MM.1S (cell line): ENCODE measurements at regions not wholly inside any gene's neighbourhood (a gene's known extent, or its start where the extent isn't known, plus 50 kb on each side); places are given as distances from the start of the nearest gene placed in this dataset.
"Not testable (repeated sequence)": the region's sequence is repeated elsewhere in the genome, so short reads cannot be mapped to it uniquely, and the experiment has no call there.

Experiments used
- DNase-seq: peaks from one replicate; pipeline ENCODE4 v3.0.0-alpha.2; 2015
- H2AFZ ChIP-seq: fragments of 300-600 bp; sonication (generic); 2 replicates; pipeline ENCODE4 v1.6.0; 2016; ENCODE audit warnings: antibody characterized with exemption, low read length
- H3F3A ChIP-seq: fragments of 300-600 bp; sonication (generic); 2 replicates; pipeline ENCODE4 v1.6.1; 2016; ENCODE audit warnings: mild to moderate bottlenecking, antibody characterized with exemption, low read length, moderate library complexity, mixed read lengths; ENCODE audit not compliant: insufficient read depth
- H3K27ac ChIP-seq: fragments of 300-600 bp; sonication (generic); 2 replicates; pipeline ENCODE4 v1.5.1; 2016; ENCODE audit warnings: mild to moderate bottlenecking, low read length
- H3K27me3 ChIP-seq: fragments of 300-600 bp; sonication (generic); replicated peaks from 2 replicates; pipeline ENCODE4 v1.6.0; 2016; ENCODE audit warnings: low read length; ENCODE audit not compliant: insufficient read depth
- H3K36me3 ChIP-seq: fragments of 300-600 bp; sonication (generic); replicated peaks from 2 replicates; pipeline ENCODE4 v1.6.1; 2016; ENCODE audit warnings: mild to moderate bottlenecking, low read length, mixed read lengths; ENCODE audit not compliant: insufficient read depth
- H3K4me1 ChIP-seq: fragments of 300-600 bp; sonication (generic); 2 replicates; pipeline ENCODE4 v1.6.1; 2016; ENCODE audit warnings: low read length, mixed read lengths
- H3K4me2 ChIP-seq: fragments of 300-600 bp; sonication (generic); 2 replicates; pipeline ENCODE4 v1.6.0; 2016; ENCODE audit warnings: low read depth, low read length
- H3K4me3 ChIP-seq: fragments of 300-600 bp; sonication (generic); 2 replicates; pipeline ENCODE4 v1.5.1; 2016; ENCODE audit warnings: low read length, mixed read lengths
- H3K79me2 ChIP-seq: fragments of 300-600 bp; sonication (generic); 2 replicates; pipeline ENCODE4 v1.6.1; 2016; ENCODE audit warnings: mixed run types, low read length, mixed read lengths
- H3K9ac ChIP-seq: fragments of 300-600 bp; sonication (generic); 2 replicates; pipeline ENCODE4 v1.6.1; 2016; ENCODE audit warnings: low read length, mixed read lengths
- H3K9me2 ChIP-seq: fragments of 300-600 bp; sonication (generic); replicated peaks from 2 replicates; pipeline ENCODE4 v1.6.1; 2016; ENCODE audit warnings: mild to moderate bottlenecking, low read length, mixed read lengths; ENCODE audit not compliant: insufficient read depth
- H3K9me3 ChIP-seq: fragments of 300-600 bp; sonication (generic); replicated peaks from 2 replicates; pipeline ENCODE4 v1.6.1; 2016; ENCODE audit warnings: mild to moderate bottlenecking, low read length, mixed read lengths; ENCODE audit not compliant: insufficient read depth
- H4K20me1 ChIP-seq: fragments of 300-600 bp; sonication (generic); 2 replicates; pipeline ENCODE4 v1.6.1; 2016; ENCODE audit warnings: mild to moderate bottlenecking, low read length, moderate library complexity, mixed read lengths; ENCODE audit not compliant: insufficient read depth
- EZH2 ChIP-seq: fragments of 300-600 bp; sonication (generic); optimal IDR thresholded peaks from 2 replicates; pipeline ENCODE3; 2017; ENCODE audit warnings: low read depth, mild to moderate bottlenecking, antibody characterized with exemption, low read length, mixed read lengths
- EZH2phosphoT487 ChIP-seq: fragments of 300-600 bp; sonication (generic); IDR thresholded peaks from 2 replicates; pipeline ENCODE4 v1.6.1; 2018; ENCODE audit warnings: antibody characterized with exemption, low read length
- TF ChIP-seq, protein P1 (sequence below): fragments of 300-600 bp; sonication (generic); IDR thresholded peaks from 2 replicates; pipeline ENCODE4 v1.5.1; 2016; ENCODE audit warnings: antibody characterized with exemption, low read length, mixed read lengths

DNA sequence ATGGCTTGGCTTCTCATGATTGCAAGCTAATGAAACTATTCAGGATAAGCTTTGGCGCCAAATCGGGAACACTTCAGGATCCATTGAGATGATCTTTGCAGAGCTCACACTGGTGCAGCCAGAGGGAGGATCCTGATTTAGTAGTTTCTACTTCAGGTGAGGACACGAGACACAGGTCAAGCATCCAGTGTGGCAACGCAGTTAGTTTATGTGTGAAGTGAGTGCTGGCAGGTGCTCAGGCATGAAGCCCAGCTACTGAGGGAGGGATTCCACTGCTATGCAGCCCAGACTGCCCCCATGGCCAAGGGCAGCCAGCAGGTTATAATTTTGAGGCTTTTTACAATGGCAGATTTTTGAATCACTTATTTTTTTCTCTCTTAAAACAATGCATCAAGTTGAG, 113.5 kb upstream of the PCED1B start:
- no peak overlapping the region for H3K4me3 ChIP-seq
- H3K9me3 ChIP-seq: no peaks in the 10 kb centered on the region
- no peaks in the 10 kb centered on the region for H3K79me2 ChIP-seq
- no peaks in the 10 kb centered on the region for H3K9me2 ChIP-seq
- no peaks in the 10 kb centered on the region for H4K20me1 ChIP-seq
- no peaks in the 10 kb centered on the region for H3K4me1 ChIP-seq
- no peaks in the 10 kb centered on the region for H3F3A ChIP-seq
- H3K9ac ChIP-seq: no peak overlapping the region
- no peak for TF ChIP-seq EZH2
- TF ChIP-seq EZH2phosphoT487: no peak
- TF ChIP-seq, protein P1, sequence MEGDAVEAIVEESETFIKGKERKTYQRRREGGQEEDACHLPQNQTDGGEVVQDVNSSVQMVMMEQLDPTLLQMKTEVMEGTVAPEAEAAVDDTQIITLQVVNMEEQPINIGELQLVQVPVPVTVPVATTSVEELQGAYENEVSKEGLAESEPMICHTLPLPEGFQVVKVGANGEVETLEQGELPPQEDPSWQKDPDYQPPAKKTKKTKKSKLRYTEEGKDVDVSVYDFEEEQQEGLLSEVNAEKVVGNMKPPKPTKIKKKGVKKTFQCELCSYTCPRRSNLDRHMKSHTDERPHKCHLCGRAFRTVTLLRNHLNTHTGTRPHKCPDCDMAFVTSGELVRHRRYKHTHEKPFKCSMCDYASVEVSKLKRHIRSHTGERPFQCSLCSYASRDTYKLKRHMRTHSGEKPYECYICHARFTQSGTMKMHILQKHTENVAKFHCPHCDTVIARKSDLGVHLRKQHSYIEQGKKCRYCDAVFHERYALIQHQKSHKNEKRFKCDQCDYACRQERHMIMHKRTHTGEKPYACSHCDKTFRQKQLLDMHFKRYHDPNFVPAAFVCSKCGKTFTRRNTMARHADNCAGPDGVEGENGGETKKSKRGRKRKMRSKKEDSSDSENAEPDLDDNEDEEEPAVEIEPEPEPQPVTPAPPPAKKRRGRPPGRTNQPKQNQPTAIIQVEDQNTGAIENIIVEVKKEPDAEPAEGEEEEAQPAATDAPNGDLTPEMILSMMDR: no peak
- no peak for DNase-seq
- no peaks in the 10 kb centered on the region for H3K36me3 ChIP-seq
- no peaks in the 10 kb centered on the region for H3K27me3 ChIP-seq
- H2AFZ ChIP-seq: no peak overlapping the region
- no peak overlapping the region for H3K4me2 ChIP-seq
- H3K27ac ChIP-seq: no peak overlapping the region

DNA sequence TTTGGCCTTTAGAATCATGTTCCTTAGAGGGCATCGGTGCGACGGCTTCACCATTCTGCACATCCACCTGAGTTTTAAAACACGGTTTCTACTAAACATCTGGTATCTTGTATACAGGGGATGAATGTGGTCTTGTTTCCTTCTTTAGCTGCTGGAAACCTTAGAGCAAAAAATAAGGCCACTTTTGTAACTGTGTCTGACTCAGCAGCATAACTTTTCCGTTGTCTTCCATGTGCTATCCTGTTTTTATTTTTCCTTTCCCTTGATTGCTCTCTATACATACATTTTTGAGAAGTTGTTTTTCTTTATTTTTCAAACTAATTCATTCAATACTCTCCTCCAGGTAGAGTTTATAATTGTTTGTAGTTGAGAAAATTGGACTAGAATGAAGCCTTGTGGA, 108.8 kb upstream of the PCED1B start:
- no peaks in the 10 kb centered on the region for H3K27me3 ChIP-seq
- H3K9me2 ChIP-seq: no peaks in the 10 kb centered on the region
- no peak overlapping the region for H3K27ac ChIP-seq
- H3K36me3 ChIP-seq: no peaks in the 10 kb centered on the region
- H3K79me2 ChIP-seq: no peaks in the 10 kb centered on the region
- H4K20me1 ChIP-seq: no peaks in the 10 kb centered on the region
- H3K9me3 ChIP-seq: no peaks in the 10 kb centered on the region
- TF ChIP-seq EZH2phosphoT487: no peak
- TF ChIP-seq, protein P1: no peak
- no peaks in the 10 kb centered on the region for H3F3A ChIP-seq
- DNase-seq: no peak
- H2AFZ ChIP-seq: no peak overlapping the region
- no peak overlapping the region for H3K9ac ChIP-seq
- H3K4me3 ChIP-seq: no peak overlapping the region
- no peaks in the 10 kb centered on the region for H3K4me1 ChIP-seq
- H3K4me2 ChIP-seq: no peak overlapping the region

DNA sequence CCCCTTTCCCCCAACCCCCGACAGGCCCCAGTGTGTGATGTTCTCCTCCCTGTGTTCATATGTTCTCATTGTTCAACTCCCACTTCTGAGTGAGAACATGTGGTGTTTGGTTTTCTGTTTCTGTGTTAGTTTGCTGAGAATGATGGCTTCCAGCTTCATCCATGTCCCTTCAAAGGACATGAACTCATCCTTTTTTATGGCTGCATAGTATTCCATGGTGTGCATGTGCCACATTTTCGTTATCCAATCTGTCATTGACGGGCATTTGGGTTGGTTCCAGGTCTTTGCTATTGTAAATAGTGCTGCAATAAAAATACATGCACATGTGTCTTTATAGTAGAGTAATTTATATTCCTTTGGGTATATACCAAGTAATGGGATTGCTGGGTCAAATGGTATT, 105.5 kb upstream of the PCED1B start:
- H3K36me3 ChIP-seq, H3K9me2 ChIP-seq, H4K20me1 ChIP-seq, H3K4me1 ChIP-seq, H3K9me3 ChIP-seq, H3K4me3 ChIP-seq, H3K4me2 ChIP-seq, H3K27me3 ChIP-seq, DNase-seq, H3K9ac ChIP-seq, H3K27ac ChIP-seq, H2AFZ ChIP-seq, H3F3A ChIP-seq, H3K79me2 ChIP-seq: not testable (repeated sequence)

DNA sequence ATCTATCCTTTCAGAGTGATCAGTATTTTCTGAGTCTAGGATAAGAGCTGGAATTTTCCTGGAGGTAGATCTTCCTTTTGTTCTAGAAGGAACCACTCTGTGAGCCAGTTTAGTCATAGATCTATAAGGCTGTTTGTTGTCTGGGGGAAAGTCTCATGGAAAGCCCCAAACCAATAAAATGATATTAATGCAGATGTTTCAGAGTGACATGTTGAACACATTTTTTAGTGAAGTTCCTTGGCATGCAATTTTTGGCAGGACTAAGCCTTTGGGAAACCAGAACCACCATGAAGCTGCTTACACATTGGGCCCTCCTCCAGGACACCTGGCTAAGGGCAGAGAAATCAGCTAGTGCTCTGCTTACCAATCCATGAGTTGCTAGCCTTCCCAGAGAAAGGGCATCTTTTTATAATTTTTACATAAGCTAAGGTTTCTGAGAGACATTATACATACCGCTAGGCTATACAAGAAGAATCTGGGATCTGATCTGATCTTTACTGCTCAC, 101.5 kb upstream of the PCED1B start:
- no peak for DNase-seq
- no peak overlapping the region for H2AFZ ChIP-seq
- H3K9me3 ChIP-seq: no peaks in the 10 kb centered on the region
- no peaks in the 10 kb centered on the region for H3F3A ChIP-seq
- no peaks in the 10 kb centered on the region for H3K36me3 ChIP-seq
- TF ChIP-seq EZH2phosphoT487: no peak
- TF ChIP-seq EZH2: no peak
- TF ChIP-seq, protein P1: no peak
- H4K20me1 ChIP-seq: no peaks in the 10 kb centered on the region
- H3K4me1 ChIP-seq: no peaks in the 10 kb centered on the region
- no peak overlapping the region for H3K9ac ChIP-seq
- no peak overlapping the region for H3K4me2 ChIP-seq
- H3K9me2 ChIP-seq: no peaks in the 10 kb centered on the region
- H3K4me3 ChIP-seq: no peak overlapping the region
- H3K79me2 ChIP-seq: no peaks in the 10 kb centered on the region
- H3K27me3 ChIP-seq: no peaks in the 10 kb centered on the region
- no peak overlapping the region for H3K27ac ChIP-seq
